ENCODE measurements at regions not wholly inside any gene's neighbourhood (a gene's known extent, or its start where the extent isn't known, plus 50 kb on each side); places are given as distances from the start of the nearest gene placed in this dataset.
A peak's percentile ranks its signal among the peaks of the same experiment; 100 is the strongest.

DNA sequence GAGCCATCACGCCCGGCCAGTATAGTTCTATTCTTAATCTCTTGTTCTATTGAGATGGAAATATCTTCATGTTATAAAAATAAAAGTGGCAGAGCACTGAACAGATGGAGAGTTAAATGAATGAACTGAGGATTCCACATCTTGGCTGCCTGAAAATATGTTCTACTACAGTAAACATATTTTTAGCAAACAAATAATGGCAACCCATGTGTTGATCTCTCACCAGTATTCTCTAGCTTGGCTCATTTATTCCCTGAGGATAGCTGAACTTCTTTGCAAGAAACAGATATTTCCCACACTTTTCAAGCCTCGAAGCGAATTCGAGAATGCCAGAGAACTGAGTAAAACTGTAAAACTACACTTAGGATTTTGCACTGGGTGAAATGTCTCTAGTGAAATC, 58.9 kb downstream of the DIRAS3 start:
- no peak for DNase-seq (ENCODE audit: low read depth in 2 of 2)

DNA sequence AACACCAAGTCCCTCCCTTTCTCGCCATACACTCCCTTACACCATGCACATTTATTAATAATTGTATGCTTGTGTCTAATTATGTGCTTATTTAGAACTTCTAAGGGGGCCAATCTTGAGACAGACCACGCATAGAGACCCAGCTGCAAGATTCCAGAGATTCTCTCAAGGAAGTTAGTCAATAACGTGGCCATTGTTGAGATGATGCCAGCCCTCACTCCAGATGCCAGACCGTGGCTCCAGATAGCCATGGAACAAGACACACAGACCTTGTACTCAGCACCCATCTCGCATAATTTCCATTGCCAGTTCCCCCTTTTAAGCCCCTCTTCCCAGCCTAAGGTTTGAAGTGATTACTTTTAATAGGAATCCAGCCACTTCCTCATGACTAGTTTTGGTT, 62.4 kb downstream of the DIRAS3 start:
- no peak for DNase-seq (ENCODE audit: low read depth in 2 of 2)

- DNase-seq (ENCODE audit: low read depth in 2 of 2): no peak
Measured at GRCh38 chr1:67987046-67987799, 63.2 kb downstream of the DIRAS3 start.

GRCh38 chr1:67983867-67984266, 66.6 kb downstream of the DIRAS3 start:
- peak; percentile 17 to 39 for DNase-seq (ENCODE audit: low read depth in 2 of 2)

DNA sequence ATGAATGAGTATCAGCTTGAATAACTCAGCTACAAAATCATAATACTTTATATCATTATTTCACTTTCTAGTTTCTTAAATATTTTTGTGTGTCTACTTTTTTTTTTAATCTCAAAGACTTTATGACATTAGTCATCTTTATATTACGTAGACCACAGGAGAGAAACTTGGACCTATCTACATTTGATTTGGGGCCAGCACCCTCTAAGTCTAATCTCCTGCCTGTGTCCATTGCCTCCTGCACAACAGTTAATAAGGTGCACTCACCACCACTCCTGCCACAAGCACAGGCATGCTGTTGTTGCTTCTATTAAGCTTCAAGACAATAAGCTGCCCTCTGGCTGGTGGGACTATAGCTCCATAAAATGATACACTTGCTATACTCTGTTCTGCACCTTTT, 70.4 kb downstream of the DIRAS3 start:
- no peak for DNase-seq (ENCODE audit: low read depth in 2 of 2)

GRCh38 chr1:67979532-67979931, 70.9 kb downstream of the DIRAS3 start:
- DNase-seq (ENCODE audit: low read depth in 2 of 2): no peak

DNA sequence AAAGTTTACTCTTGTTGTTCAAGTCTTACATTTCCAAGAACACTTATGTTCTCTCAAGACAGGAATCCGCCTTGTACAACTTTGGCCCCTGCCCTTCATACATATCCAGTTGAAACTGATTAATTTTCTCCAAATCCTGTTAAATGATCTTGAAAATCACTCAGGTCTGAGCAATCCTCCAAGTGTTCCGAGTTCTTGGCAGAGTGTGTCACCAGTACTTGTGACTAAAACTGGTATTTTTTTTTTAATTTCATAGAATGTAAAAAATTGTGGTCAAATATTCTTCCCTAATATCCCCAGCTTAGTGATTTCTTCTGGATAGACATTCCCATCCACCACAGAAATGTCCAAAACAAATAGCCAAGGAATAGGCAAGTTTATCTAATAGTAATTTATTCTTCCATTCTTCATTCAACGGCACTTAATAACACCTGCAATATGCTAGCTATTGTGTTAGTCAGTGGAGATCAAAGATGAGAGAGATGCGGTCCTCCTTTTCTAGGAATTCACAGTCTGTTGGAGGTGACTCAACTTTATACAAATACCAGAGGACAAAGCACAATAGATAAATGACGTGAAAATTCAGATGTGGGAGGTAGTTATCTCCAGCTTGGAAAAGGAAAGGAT, 71.4 kb downstream of the DIRAS3 start:
- peak; percentile 14 to 70 for DNase-seq (ENCODE audit: low read depth in 2 of 2)

GRCh38 chr1:67977756-67978155, 72.7 kb downstream of the DIRAS3 start:
- no peak for DNase-seq (ENCODE audit: low read depth in 2 of 2)

DNA sequence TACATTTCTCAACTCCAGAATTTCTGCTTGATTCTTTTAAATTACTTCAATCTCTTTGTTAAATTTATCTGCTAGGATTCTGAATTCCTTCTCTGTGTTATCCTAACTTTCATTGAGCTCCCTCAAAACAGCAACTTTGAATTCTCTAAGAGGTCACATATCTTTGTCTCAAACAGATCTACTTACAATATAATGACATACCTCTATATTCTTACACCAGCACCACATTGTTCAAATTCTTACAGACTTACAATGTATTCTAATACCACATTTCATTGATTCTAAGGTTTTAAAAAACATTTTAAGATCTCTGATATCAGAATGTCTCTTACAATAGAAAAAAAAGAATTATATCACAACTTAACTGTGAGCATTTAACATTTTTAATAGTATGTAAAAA, 77.4 kb downstream of the DIRAS3 start:
- DNase-seq (ENCODE audit: low read depth in 2 of 2): no peak

- peak; percentile 4 to 80 for DNase-seq (ENCODE audit: low read depth in 2 of 2)
Measured at GRCh38 chr1:67970088-67970487, 80.3 kb downstream of the DIRAS3 start.

DNA sequence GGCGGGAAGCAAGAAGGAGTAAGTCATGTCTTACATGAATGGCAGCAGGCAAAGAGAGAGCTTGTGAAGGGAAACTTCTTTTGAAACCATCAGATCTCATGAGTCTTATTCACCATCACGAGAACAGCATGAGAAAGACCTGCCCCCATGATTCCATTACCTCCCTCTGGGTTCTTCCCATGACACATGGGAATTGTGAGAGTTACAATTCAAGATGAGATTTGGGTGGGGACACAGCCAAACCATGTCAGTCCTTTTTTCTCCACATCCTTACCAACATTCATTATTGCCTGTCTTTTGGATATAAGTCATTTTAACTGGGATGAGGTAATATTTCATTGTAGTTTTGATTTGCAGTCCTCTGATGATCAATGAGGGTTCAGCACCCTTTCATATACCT, 81.0 kb downstream of the DIRAS3 start:
- DNase-seq (ENCODE audit: low read depth in 2 of 2): no peak

- DNase-seq (ENCODE audit: low read depth in 2 of 2): no peak
Measured at GRCh38 chr1:67966666-67967009, 83.8 kb downstream of the DIRAS3 start.

DNA sequence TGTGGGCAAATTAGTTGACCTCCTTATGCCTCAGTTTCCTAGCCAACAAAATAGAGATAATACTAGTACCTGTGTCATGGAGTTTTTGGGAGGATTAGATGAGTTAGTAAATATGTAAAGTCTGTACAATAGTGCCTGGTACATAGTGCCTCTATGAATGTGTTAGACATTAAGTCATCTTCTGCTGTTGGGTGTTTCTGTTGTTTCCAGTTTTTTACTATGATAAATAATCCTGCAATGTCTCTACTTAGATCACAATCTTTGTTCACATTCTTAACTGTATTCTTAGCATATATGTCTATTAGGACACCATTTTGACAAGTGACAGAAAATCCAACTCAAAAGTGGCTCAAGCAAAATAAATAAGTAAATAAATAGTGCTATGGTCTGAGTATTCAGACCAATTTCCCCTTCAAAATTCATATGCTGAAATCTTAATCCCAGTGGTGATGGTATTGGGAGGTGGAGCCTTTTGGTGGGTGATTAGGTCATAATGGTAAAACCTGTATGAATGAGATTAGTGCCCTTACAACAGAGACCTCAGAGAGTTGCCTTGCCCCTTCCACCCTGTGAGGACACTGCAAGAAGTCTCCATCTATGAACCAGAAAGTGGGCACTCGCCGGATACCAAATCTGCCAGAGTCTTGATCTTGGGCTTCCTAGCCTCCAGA, 84.3 kb downstream of the DIRAS3 start:
- no peak for DNase-seq (ENCODE audit: low read depth in 2 of 2)

DNA sequence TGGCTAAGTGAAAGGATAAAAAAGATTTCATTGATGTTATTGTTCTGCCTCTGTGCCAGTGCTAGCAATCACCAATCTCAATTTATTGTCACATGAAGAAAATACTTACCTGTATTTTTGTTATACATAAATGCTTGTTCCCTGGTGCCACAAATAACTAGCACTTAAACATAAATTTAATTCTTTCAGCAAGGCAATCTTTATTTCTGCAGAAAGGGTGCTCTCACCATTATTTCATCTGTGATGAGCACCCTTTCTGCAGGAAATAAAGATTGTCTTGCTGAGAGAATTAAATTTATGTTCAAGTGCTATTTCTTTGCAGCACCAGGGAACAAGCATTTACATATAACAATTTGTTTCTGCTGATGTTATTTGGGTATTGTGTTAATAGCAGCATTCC, 87.2 kb downstream of the DIRAS3 start:
- DNase-seq (ENCODE audit: low read depth in 2 of 2): no peak

- no peak for DNase-seq (ENCODE audit: low read depth in 2 of 2)
Measured at GRCh38 chr1:67960766-67961165, 89.7 kb downstream of the DIRAS3 start.

- DNase-seq (ENCODE audit: low read depth in 2 of 2): no peak
Measured at GRCh38 chr1:67958472-67958871, 92.0 kb downstream of the DIRAS3 start.

DNA sequence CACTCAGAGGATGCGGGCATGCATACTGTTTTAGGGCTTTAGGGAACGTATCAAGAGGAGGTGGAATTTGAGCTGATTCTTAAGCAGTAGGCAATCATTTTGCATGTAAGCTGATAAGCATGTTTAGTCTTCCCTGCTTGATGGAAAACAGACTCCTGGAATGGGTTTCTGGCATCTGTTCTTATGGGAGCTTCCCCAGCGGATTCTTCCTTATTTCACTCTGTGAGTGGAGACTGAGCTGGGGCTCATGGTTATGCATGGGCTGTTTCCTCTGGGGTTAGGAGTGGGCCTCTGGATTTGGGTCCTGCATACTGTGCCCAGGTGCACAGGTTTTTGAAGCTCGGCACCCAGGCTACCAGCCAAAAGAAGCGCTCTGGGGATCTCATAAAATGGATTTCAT, 93.4 kb downstream of the DIRAS3 start:
- DNase-seq (ENCODE audit: low read depth in 2 of 2): no peak

DNA sequence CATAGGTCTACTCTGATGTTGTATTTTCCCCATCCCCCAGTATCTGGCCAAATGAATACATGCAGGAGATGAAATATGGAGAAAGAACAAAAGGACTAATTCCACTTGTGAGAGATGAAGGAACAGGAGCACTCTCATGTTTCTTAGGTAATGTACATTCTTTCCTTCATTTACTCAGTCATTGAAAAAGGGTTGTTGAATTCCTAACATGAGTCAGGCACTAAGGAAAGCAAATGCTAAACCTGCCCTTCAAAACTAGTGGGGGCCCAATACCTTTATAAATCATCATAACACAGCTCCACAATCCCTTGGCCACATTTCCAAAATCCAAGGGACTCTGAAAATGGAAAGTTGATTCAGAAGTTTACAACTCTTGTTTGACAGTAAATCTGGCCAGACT, 94.3 kb downstream of the DIRAS3 start:
- no peak for DNase-seq (ENCODE audit: low read depth in 2 of 2)

- DNase-seq (ENCODE audit: low read depth in 2 of 2): no peak
Measured at GRCh38 chr1:67955591-67955990, 94.8 kb downstream of the DIRAS3 start.

DNA sequence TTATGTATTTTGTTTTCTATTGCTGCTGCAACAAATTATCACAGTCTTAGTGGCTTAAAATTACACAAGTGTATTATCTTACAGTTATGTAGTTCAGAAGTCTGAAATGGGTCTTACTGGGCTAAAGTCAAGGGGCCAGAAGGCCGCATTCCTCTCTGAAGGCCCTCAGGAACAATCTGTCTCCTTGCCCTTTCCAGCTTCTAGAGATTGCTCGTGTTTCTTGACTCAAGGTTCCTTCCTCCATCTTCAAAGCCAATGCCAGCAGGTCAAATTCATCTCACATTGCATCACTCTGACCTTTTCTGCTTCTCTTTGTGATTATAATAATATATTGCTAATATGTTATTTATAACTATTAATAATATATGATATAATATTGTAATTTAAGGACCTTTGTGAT, 97.1 kb downstream of the DIRAS3 start:
- peak in 1 of 2 donors; percentile 69 for DNase-seq (ENCODE audit: low read depth in 2 of 2)

DNA sequence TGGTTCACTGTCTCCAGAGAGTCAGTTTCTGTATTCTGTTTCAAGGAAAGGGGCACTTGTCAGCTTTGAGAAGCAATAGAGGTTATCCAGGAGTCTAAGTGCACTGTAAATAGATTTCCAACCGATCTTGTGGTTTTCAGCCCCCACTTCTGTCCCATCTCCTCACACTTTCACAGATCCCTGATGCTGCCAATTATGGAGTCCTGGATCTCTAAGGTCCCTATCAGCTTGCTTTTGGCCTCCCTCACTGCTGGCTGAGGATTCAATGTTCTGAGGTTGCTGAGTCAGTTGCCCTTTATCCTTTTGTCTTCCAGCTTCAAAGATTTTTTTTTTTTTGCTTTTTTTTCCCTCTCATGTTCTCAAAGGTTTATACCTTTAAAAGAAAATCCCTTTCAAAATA, 98.4 kb downstream of the DIRAS3 start:
- DNase-seq (ENCODE audit: low read depth in 2 of 2): no peak

GRCh38 chr1:67951014-67951413, 99.4 kb downstream of the DIRAS3 start:
- no peak for DNase-seq (ENCODE audit: low read depth in 2 of 2)
